ENCODE measurements at regions not wholly inside any gene's neighbourhood (a gene's known extent, or its start where the extent isn't known, plus 50 kb on each side); places are given as distances from the start of the nearest gene placed in this dataset.

GRCh38 chr11:43135966-43136534 is 175.7 kb upstream of the API5 start:
- H3K27me3 Mint-ChIP-seq (ENCODE audit: low read depth): peaks cover 2% of the 10 kb centered on the region
- H3K27ac Mint-ChIP-seq (ENCODE audit: unreplicated experiment): no peak overlapping the region
- H3K4me3 Mint-ChIP-seq: no peak overlapping the region
- no peaks in the 10 kb centered on the region for H3K4me1 Mint-ChIP-seq
- no peak for TF ChIP-seq CTCF (conservative IDR thresholded peaks at IDR 0.05)
- H3K36me3 Mint-ChIP-seq (ENCODE audit: low read depth): peaks cover 3% of the 10 kb centered on the region
- H3K9me3 Mint-ChIP-seq: peaks cover 24% of the 10 kb centered on the region
- no peak for DNase-seq (ENCODE audit: low read depth, low spot score)

- Mint-ChIP-seq H3K4me3 (no peak overlapping the region), H3K27me3 (ENCODE audit: low read depth) (peaks cover 2% of the 10 kb centered on the region), H3K4me1 (no peaks in the 10 kb centered on the region), H3K36me3 (ENCODE audit: low read depth) (peaks cover 3% of the 10 kb centered on the region), H3K9me3 (peaks cover 25% of the 10 kb centered on the region), H3K27ac (ENCODE audit: unreplicated experiment) (peak overlapping the region; percentile 13)
- no peak for DNase-seq (ENCODE audit: low read depth, low spot score)
- no peak for TF ChIP-seq CTCF (conservative IDR thresholded peaks at IDR 0.05)
Measured at GRCh38 chr11:43138621-43139140, 173.1 kb upstream of the API5 start.

GRCh38 chr11:43145653-43146052 is 166.1 kb upstream of the API5 start:
- H3K9me3 Mint-ChIP-seq: peaks cover 14% of the 10 kb centered on the region
- H3K4me3 Mint-ChIP-seq: no peak overlapping the region
- TF ChIP-seq CTCF (conservative IDR thresholded peaks at IDR 0.05): no peak
- no peaks in the 10 kb centered on the region for H3K36me3 Mint-ChIP-seq (ENCODE audit: low read depth)
- H3K27ac Mint-ChIP-seq (ENCODE audit: unreplicated experiment): no peak overlapping the region
- H3K27me3 Mint-ChIP-seq (ENCODE audit: low read depth): no peaks in the 10 kb centered on the region
- no peak for DNase-seq (ENCODE audit: low read depth, low spot score)
- H3K4me1 Mint-ChIP-seq: no peaks in the 10 kb centered on the region

GRCh38 chr11:43150697-43151096 is 161.1 kb upstream of the API5 start:
- peaks cover 9% of the 10 kb centered on the region for H3K9me3 Mint-ChIP-seq
- H3K27ac Mint-ChIP-seq (ENCODE audit: unreplicated experiment): no peak overlapping the region
- H3K27me3 Mint-ChIP-seq (ENCODE audit: low read depth): peaks cover 7% of the 10 kb centered on the region
- no peaks in the 10 kb centered on the region for H3K36me3 Mint-ChIP-seq (ENCODE audit: low read depth)
- no peak overlapping the region for H3K4me3 Mint-ChIP-seq
- no peaks in the 10 kb centered on the region for H3K4me1 Mint-ChIP-seq
- no peak for TF ChIP-seq CTCF (conservative IDR thresholded peaks at IDR 0.05)
- no peak for DNase-seq (ENCODE audit: low read depth, low spot score)

GRCh38 chr11:43164831-43165230 is 147.0 kb upstream of the API5 start:
- Mint-ChIP-seq H3K27ac (ENCODE audit: unreplicated experiment) (no peak overlapping the region), H3K4me3 (no peak overlapping the region), H3K27me3 (ENCODE audit: low read depth) (no peaks in the 10 kb centered on the region), H3K9me3 (peaks cover 17% of the 10 kb centered on the region), H3K4me1 (no peaks in the 10 kb centered on the region), H3K36me3 (ENCODE audit: low read depth) (peaks cover 8% of the 10 kb centered on the region)
- no peak for TF ChIP-seq CTCF (conservative IDR thresholded peaks at IDR 0.05)
- DNase-seq (ENCODE audit: low read depth, low spot score): no peak

Measured in neural crest cell (in vitro differentiated cells).